Ishikawa (cell line): ENCODE measurements at regions not wholly inside any gene's neighbourhood (a gene's known extent, or its start where the extent isn't known, plus 50 kb on each side); places are given as distances from the start of the nearest gene placed in this dataset.

ENCODE experiments used
- CREB1 ChIP-seq: IDR thresholded peaks from 2 replicates; pipeline ENCODE4 v1.6.1; 2012; ENCODE audit warnings: low read depth
- EGR1 ChIP-seq: IDR thresholded peaks from 2 replicates; pipeline ENCODE4 v1.6.1; 2012
- EP300 ChIP-seq: IDR thresholded peaks from 2 replicates; pipeline ENCODE4 v1.6.1; 2012; ENCODE audit warnings: borderline replicate concordance
- MAX ChIP-seq: IDR thresholded peaks from 2 replicates; pipeline ENCODE4 v1.6.1; 2012
- USF1 ChIP-seq: IDR thresholded peaks from 2 replicates; pipeline ENCODE4 v1.6.1; 2012
- YY1 ChIP-seq: IDR thresholded peaks from 2 replicates; pipeline ENCODE4 v1.6.1; 2012; ENCODE audit warnings: low read depth
- TF ChIP-seq, protein P1 (sequence below): IDR thresholded peaks from 2 replicates; pipeline ENCODE4 v1.6.1; 2012; ENCODE audit warnings: low read depth, mild to moderate bottlenecking

DNA sequence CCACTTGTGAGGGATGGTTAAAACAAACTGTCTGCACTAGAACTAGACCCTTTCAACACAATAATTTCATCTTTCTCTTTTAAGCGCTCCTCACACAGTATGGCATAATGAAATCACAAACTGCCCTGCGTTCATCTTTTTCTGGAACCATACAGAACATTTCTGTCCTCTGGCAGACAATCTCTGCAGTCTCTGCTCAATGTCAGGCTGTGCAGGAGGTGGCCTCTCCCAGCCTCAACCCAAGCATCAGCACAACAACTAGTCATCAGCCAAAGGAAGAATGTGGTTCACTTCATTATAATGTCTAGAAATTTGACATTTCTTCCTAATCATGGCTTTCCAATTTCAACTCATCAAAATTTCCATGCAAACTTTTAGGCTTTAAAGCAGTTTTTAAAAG, 125.1 kb upstream of the STARD13 start:
- TF ChIP-seq CREB1 (no peak), MAX (no peak), YY1 (no peak), USF1 (no peak), EGR1 (no peak), EP300 (no peak)
- TF ChIP-seq, protein P1, sequence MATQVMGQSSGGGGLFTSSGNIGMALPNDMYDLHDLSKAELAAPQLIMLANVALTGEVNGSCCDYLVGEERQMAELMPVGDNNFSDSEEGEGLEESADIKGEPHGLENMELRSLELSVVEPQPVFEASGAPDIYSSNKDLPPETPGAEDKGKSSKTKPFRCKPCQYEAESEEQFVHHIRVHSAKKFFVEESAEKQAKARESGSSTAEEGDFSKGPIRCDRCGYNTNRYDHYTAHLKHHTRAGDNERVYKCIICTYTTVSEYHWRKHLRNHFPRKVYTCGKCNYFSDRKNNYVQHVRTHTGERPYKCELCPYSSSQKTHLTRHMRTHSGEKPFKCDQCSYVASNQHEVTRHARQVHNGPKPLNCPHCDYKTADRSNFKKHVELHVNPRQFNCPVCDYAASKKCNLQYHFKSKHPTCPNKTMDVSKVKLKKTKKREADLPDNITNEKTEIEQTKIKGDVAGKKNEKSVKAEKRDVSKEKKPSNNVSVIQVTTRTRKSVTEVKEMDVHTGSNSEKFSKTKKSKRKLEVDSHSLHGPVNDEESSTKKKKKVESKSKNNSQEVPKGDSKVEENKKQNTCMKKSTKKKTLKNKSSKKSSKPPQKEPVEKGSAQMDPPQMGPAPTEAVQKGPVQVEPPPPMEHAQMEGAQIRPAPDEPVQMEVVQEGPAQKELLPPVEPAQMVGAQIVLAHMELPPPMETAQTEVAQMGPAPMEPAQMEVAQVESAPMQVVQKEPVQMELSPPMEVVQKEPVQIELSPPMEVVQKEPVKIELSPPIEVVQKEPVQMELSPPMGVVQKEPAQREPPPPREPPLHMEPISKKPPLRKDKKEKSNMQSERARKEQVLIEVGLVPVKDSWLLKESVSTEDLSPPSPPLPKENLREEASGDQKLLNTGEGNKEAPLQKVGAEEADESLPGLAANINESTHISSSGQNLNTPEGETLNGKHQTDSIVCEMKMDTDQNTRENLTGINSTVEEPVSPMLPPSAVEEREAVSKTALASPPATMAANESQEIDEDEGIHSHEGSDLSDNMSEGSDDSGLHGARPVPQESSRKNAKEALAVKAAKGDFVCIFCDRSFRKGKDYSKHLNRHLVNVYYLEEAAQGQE, result no peak
